ENCODE measurements at regions not wholly inside any gene's neighbourhood (a gene's known extent, or its start where the extent isn't known, plus 50 kb on each side); places are given as distances from the start of the nearest gene placed in this dataset.

DNA sequence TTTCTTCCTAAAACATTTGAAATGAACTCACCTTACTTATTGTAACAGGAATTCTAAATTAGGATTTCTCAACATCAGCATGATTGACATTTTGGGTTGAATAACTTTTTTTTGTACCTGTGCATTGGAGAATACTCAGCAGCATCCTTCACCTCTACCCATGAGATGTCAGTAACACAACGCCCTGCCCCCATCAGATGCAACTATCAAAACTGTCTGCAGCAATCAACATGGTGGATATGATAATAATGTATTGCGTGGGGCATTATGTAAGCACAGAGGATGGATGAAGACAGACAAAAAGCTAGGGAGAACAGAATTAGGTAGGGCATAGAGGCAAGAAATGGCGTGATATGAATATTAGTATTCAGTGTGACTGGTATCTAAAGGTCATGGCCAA lies 94.1 kb downstream of the PLK2 start:
- H3K9me3 Mint-ChIP-seq: no peaks in the 10 kb centered on the region
- H3K4me1 Mint-ChIP-seq (ENCODE audit: low read depth): no peaks in the 10 kb centered on the region
- TF ChIP-seq, protein P1, sequence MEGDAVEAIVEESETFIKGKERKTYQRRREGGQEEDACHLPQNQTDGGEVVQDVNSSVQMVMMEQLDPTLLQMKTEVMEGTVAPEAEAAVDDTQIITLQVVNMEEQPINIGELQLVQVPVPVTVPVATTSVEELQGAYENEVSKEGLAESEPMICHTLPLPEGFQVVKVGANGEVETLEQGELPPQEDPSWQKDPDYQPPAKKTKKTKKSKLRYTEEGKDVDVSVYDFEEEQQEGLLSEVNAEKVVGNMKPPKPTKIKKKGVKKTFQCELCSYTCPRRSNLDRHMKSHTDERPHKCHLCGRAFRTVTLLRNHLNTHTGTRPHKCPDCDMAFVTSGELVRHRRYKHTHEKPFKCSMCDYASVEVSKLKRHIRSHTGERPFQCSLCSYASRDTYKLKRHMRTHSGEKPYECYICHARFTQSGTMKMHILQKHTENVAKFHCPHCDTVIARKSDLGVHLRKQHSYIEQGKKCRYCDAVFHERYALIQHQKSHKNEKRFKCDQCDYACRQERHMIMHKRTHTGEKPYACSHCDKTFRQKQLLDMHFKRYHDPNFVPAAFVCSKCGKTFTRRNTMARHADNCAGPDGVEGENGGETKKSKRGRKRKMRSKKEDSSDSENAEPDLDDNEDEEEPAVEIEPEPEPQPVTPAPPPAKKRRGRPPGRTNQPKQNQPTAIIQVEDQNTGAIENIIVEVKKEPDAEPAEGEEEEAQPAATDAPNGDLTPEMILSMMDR (IDR thresholded peaks at IDR 0.05): no peak
- CTCF ChIA-PET: no interaction called here
- POLR2A ChIA-PET: no interaction called here
- intact Hi-C loops (cut with micrococcal nuclease): no loop called here
- DNase-seq: no peak
- peaks cover 2% of the 10 kb centered on the region for H3K27me3 Mint-ChIP-seq
- ATAC-seq: no peak
- no peak overlapping the region for H3K27ac Mint-ChIP-seq
- H3K36me3 Mint-ChIP-seq (ENCODE audit: low read depth): no peaks in the 10 kb centered on the region
- H3K4me3 Mint-ChIP-seq: no peak overlapping the region

DNA sequence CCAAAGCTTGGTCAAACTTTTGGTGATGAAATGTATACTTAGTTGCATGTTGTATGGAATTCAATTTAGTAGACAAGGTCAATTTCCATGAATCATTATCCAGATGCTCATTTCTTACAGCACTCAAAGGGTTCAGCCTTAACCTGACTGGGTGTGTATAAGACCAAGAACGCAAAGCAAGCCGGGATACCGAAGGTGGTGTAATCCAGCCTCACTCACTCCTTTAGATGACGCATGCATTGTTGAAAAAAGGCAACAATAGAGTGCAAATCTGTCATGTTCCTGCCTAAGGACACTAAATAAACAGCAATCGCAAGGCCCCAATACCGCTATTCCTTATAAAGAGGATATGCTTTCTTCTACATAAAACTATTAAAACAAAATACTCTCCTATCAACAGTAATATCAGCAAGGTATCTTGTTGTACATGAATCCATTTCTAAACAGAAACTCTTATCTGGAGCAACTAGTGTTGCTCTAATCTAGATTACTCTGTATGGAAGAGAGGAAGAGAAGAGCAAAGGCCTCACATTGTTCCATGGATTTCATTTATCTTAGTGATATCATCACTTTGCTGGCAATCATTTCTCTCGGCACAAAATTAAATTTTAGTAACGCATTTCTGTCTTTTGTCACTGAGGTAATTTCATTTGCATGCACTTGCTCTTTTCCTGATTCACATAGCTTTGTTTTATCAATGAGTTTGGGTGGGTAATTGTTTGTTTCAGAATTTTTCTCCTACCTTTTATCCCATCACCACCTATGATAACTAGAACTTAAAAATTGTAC lies 96.2 kb downstream of the PLK2 start:
- Mint-ChIP-seq H3K4me1 (ENCODE audit: low read depth) (no peaks in the 10 kb centered on the region), H3K4me3 (no peak overlapping the region), H3K27me3 (no peaks in the 10 kb centered on the region), H3K27ac (no peak overlapping the region), H3K36me3 (ENCODE audit: low read depth) (no peaks in the 10 kb centered on the region), H3K9me3 (no peaks in the 10 kb centered on the region)
- intact Hi-C loops (cut with micrococcal nuclease): no loop called here
- TF ChIP-seq, protein P1 (IDR thresholded peaks at IDR 0.05): no peak
- ChIA-PET POLR2A (interaction anchor here (0.7 kb wide), 1 partner anchor 1669 kb away, joined by 3 read pairs; no protein-coding TSS in a partner anchor), CTCF (no interaction called here)
- DNase-seq: no peak
- no peak for ATAC-seq

DNA sequence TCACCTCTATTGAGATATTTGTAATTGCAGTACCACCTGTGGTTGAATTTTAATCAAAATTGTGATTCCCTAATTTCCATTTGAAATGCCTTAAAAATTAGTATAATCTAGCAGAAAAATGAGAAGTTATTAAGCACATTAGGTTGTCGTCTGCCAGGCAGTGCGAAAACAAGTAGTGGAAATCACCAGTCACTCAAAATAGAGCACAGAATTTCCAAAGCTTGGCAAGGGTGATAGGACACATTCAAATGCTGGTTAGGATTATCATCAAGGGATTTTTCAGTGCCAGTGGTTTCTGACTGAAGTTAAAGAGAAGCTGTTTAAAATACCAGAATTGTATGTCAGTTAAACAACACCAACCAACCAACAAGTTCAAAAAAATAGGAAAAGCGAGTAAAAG lies 97.8 kb downstream of the PLK2 start:
- CTCF ChIA-PET: no interaction called here
- ATAC-seq: no peak

DNA sequence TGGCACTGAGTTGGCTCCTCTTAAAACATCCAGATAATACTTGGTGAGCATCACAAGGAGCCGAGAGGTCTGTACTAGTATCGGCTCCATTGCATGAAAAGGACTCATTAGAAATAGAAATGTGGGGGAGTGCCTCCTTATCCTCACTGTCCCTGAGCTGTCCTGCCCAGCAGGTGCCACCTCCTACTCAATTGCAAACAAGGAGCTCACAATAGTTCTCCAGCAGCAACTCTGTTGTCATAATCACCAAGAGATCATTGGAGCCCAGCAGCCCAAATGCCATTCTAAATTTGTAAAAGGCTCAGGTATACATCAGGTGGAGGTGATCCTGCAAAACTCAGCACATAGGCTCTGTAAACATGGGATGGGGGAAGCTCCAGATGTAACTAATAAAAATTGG lies 99.1 kb downstream of the PLK2 start:
- H3K4me1 Mint-ChIP-seq (ENCODE audit: low read depth): no peaks in the 10 kb centered on the region
- DNase-seq: no peak
- H3K9me3 Mint-ChIP-seq: no peaks in the 10 kb centered on the region
- no peak overlapping the region for H3K4me3 Mint-ChIP-seq
- no peak for ATAC-seq
- TF ChIP-seq, protein P1 (IDR thresholded peaks at IDR 0.05): no peak
- H3K27me3 Mint-ChIP-seq: no peaks in the 10 kb centered on the region
- intact Hi-C loops (cut with micrococcal nuclease): no loop called here
- CTCF ChIA-PET: no interaction called here
- POLR2A ChIA-PET: no interaction called here
- no peaks in the 10 kb centered on the region for H3K36me3 Mint-ChIP-seq (ENCODE audit: low read depth)
- no peak overlapping the region for H3K27ac Mint-ChIP-seq

More for the DNA sequence above, 97.8 kb downstream of the PLK2 start:
- H3K36me3 Mint-ChIP-seq (ENCODE audit: low read depth): no peaks in the 10 kb centered on the region
- no peaks in the 10 kb centered on the region for H3K4me1 Mint-ChIP-seq (ENCODE audit: low read depth)
- H3K4me3 Mint-ChIP-seq: no peak overlapping the region
- POLR2A ChIA-PET: no interaction called here
- TF ChIP-seq, protein P1 (IDR thresholded peaks at IDR 0.05): no peak
- H3K27ac Mint-ChIP-seq: no peak overlapping the region
- no peaks in the 10 kb centered on the region for H3K27me3 Mint-ChIP-seq
- DNase-seq: no peak
- intact Hi-C loops (cut with micrococcal nuclease): no loop called here
- no peaks in the 10 kb centered on the region for H3K9me3 Mint-ChIP-seq

DNA sequence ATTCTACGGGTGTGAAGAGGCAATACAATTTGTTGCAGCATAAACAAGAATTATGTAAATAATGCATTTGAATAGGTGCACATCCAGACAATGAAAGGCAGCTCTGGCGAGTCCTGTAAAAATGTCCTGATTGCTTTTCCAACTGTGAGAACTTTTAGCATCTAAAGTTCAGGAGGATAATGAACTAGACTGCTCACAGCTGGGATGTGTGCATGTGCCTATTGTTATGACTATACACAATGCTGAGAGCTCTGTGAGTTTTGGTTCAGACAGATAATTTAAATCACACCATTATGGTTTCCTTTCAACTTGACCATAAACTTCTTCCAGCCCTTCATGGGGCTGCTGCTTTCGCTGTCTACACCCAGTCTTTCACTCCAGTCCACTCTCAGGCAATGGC lies 99.9 kb downstream of the PLK2 start:
- ChIA-PET POLR2A (no interaction called here), CTCF (no interaction called here)
- no peak overlapping the region for H3K4me3 Mint-ChIP-seq
- no peaks in the 10 kb centered on the region for H3K4me1 Mint-ChIP-seq (ENCODE audit: low read depth)
- no peaks in the 10 kb centered on the region for H3K27me3 Mint-ChIP-seq
- intact Hi-C loops (cut with micrococcal nuclease): no loop called here
- TF ChIP-seq, protein P1 (IDR thresholded peaks at IDR 0.05): no peak
- DNase-seq (no peak), ATAC-seq (no peak)
- H3K27ac Mint-ChIP-seq: no peak overlapping the region
- H3K9me3 Mint-ChIP-seq: no peaks in the 10 kb centered on the region
- H3K36me3 Mint-ChIP-seq (ENCODE audit: low read depth): no peaks in the 10 kb centered on the region
